ENCODE measurements at regions not wholly inside any gene's neighbourhood (a gene's known extent, or its start where the extent isn't known, plus 50 kb on each side); places are given as distances from the start of the nearest gene placed in this dataset.

DNA sequence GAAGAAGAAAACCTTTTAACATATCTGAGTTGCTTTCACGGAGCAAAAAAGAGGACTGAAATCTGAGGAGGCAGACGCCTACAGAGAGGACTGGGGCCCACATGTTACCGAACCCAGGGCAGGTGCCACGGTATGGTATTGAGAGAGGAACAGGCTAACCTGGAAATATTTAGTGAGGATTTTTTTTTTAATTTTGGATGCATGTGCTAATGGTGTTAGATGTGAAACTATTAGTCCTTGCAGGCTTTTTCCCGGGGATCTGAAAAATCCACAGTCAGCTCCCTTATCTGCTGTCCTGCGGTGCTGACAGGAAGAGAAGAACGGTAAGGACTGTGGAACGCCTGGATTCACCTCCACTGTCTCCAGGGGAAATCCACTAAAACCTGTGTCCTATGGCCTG, 819.7 kb downstream of the TMEM121 start:
- TF ChIP-seq, protein P1, sequence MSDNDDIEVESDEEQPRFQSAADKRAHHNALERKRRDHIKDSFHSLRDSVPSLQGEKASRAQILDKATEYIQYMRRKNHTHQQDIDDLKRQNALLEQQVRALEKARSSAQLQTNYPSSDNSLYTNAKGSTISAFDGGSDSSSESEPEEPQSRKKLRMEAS (IDR thresholded peaks at IDR 0.05; ENCODE audit: insufficient read depth, insufficient read length), result no peak
- TF ChIP-seq EZH2 (IDR thresholded peaks at IDR 0.05; ENCODE audit: borderline replicate concordance, low read depth, low read length, severe bottlenecking), result no peak
- TF ChIP-seq GATA2 (IDR thresholded peaks at IDR 0.05; ENCODE audit: insufficient read depth, insufficient read length, low read depth, low read length), result no peak
- TF ChIP-seq, protein P2, sequence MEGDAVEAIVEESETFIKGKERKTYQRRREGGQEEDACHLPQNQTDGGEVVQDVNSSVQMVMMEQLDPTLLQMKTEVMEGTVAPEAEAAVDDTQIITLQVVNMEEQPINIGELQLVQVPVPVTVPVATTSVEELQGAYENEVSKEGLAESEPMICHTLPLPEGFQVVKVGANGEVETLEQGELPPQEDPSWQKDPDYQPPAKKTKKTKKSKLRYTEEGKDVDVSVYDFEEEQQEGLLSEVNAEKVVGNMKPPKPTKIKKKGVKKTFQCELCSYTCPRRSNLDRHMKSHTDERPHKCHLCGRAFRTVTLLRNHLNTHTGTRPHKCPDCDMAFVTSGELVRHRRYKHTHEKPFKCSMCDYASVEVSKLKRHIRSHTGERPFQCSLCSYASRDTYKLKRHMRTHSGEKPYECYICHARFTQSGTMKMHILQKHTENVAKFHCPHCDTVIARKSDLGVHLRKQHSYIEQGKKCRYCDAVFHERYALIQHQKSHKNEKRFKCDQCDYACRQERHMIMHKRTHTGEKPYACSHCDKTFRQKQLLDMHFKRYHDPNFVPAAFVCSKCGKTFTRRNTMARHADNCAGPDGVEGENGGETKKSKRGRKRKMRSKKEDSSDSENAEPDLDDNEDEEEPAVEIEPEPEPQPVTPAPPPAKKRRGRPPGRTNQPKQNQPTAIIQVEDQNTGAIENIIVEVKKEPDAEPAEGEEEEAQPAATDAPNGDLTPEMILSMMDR (IDR thresholded peaks at IDR 0.05; ENCODE audit: extremely low read depth in 1 of 2, insufficient read depth in 1 of 2, low read depth in 1 of 2, low read length in 2 of 2), result no peak
- TF ChIP-seq JUN (IDR thresholded peaks at IDR 0.05; ENCODE audit: borderline replicate concordance, insufficient read depth, insufficient read length, low read depth), result no peak
- TF ChIP-seq POLR2A (IDR thresholded peaks at IDR 0.05; ENCODE audit: low read depth, low read length), result no peak
- no peak for TF ChIP-seq MYC (IDR thresholded peaks at IDR 0.05; ENCODE audit: low read depth, low read length)
- TF ChIP-seq FOS (IDR thresholded peaks at IDR 0.05; ENCODE audit: borderline replicate concordance, insufficient read depth, low read length), result no peak
- TF ChIP-seq POLR2AphosphoS5 (IDR thresholded peaks at IDR 0.05; ENCODE audit: insufficient read depth, low read depth, low read length), result no peak
- ChIA-PET CTCF (no interaction called here), POLR2A (no interaction called here)
- H3K4me2 ChIP-seq (ENCODE audit: insufficient read depth, low read length), result no peak overlapping the region
- FAIRE-seq (no peak), DNase-seq (ENCODE audit: low read depth, low spot score) (no peak)
- no peaks in the 10 kb centered on the region for H3K79me2 ChIP-seq (ENCODE audit: control insufficient read depth, insufficient read depth, low read length)
- H3K4me3 ChIP-seq (replicated peaks in 1 of 3; ENCODE audit: insufficient read depth in 1 of 3, low read depth in 1 of 3, low read length in 3 of 3), result no peak overlapping the region
- peaks cover 9% of the 10 kb centered on the region for H3K9me3 ChIP-seq (replicated peaks; ENCODE audit: control insufficient read depth, insufficient read depth, low read length)
- dilution Hi-C loops (cut with MboI; ENCODE audit: extremely low pct_ligation_motif_present, low sequenced_read_pairs), result no loop called here
- no peak overlapping the region for H3K27ac ChIP-seq (ENCODE audit: insufficient read depth, low read depth, low read length)
- no peaks in the 10 kb centered on the region for H4K20me1 ChIP-seq (replicated peaks; ENCODE audit: control insufficient read depth, extremely low read depth, insufficient read depth, low read length)
- no peaks in the 10 kb centered on the region for H3K36me3 ChIP-seq (ENCODE audit: control insufficient read depth in 2 of 2, extremely low read depth in 1 of 2, insufficient read depth in 2 of 2, low read length in 2 of 2)
- no peak overlapping the region for H3K9ac ChIP-seq (replicated peaks; ENCODE audit: extremely low read depth, insufficient read depth, low read length)
- no TSS peak for BruUV-seq (replicated peaks)
- no peaks in the 10 kb centered on the region for H3K9me1 ChIP-seq (replicated peaks; ENCODE audit: control insufficient read depth, extremely low read depth, insufficient read depth, low read length)
- no peak overlapping the region for H2AFZ ChIP-seq (ENCODE audit: low read depth, low read length)
- H3K4me1 ChIP-seq (ENCODE audit: control insufficient read depth, extremely low read depth, insufficient read depth, low read length), result no peaks in the 10 kb centered on the region
- intact Hi-C loops (cut with micrococcal nuclease), result no loop called here
- no peaks in the 10 kb centered on the region for H3K27me3 ChIP-seq (ENCODE audit: control insufficient read depth in 2 of 2, insufficient read depth in 2 of 2, low read length in 2 of 2)

Measured in endothelial cell of umbilical vein (primary cell).